Keratinocyte (primary cell): ENCODE measurements at regions not wholly inside any gene's neighbourhood (a gene's known extent, or its start where the extent isn't known, plus 50 kb on each side); places are given as distances from the start of the nearest gene placed in this dataset.

Source experiments
- DNase-seq: peaks from one replicate; pipeline ENCODE4 v3.0.0-alpha.2; 2011; ENCODE audit warnings: low read depth, missing footprints, low spot score
- FAIRE-seq: peaks from 2 replicates; lab custom pipeline; 2011; peaks lifted over from hg19 to GRCh38; lab: Jason Lieb, UNC
- H2AFZ ChIP-seq: 2 replicates; pipeline ENCODE4 v1.6.0; 2012; ENCODE audit warnings: low read length, control low read depth, inconsistent platforms; ENCODE audit not compliant: control insufficient read depth
- H3K27ac ChIP-seq: 2 replicates; pipeline ENCODE4 v1.5.1; 2011; ENCODE audit warnings: low read length; ENCODE audit not compliant: control insufficient read depth, insufficient read depth
- H3K27me3 ChIP-seq: 3 replicates; pipeline ENCODE4 v1.6.0; 2011; ENCODE audit warnings: low read length; ENCODE audit not compliant: control insufficient read depth, insufficient read depth; ENCODE audit errors: extremely low read depth
- H3K36me3 ChIP-seq, 2 experiments: 2 replicates in 1 of 2; 3 replicates in 1 of 2; pipeline ENCODE4 v1.5.1; 2011; ENCODE audit warnings: low read length in 2 of 2, mild to moderate bottlenecking in 1 of 2; ENCODE audit not compliant: control insufficient read depth in 2 of 2, insufficient read depth in 2 of 2; ENCODE audit errors: extremely low read depth in 1 of 2
- H3K4me1 ChIP-seq: 3 replicates; pipeline ENCODE4 v1.5.1; 2011; ENCODE audit warnings: low read length; ENCODE audit not compliant: control insufficient read depth, insufficient read depth; ENCODE audit errors: extremely low read depth
- H3K4me2 ChIP-seq: 3 replicates; pipeline ENCODE4 v1.6.0; 2011; ENCODE audit warnings: low read depth, low read length; ENCODE audit not compliant: control insufficient read depth, insufficient read depth; ENCODE audit errors: extremely low read depth
- H3K4me3 ChIP-seq, 3 experiments: fragments of 200-600 bp in 1 of 3; sonication (generic) in 1 of 3; 2 replicates in 2 of 3; 3 replicates in 1 of 3; pipeline ENCODE4 v1.5.1; 2011 to 2016; ENCODE audit warnings: low read length in 3 of 3, mild to moderate bottlenecking in 3 of 3, control low read depth in 2 of 3, inconsistent platforms in 1 of 3, low read depth in 1 of 3, mixed read lengths in 1 of 3, mixed run types in 1 of 3, moderate library complexity in 1 of 3; ENCODE audit not compliant: control insufficient read depth in 2 of 3, insufficient read depth in 2 of 3; ENCODE audit errors: extremely low read depth in 1 of 3
- H3K79me2 ChIP-seq: 2 replicates; pipeline ENCODE4 v1.6.0; 2012; ENCODE audit warnings: low read length; ENCODE audit not compliant: control insufficient read depth, insufficient read depth
- H3K9ac ChIP-seq: 3 replicates; pipeline ENCODE4 v1.6.0; 2011; ENCODE audit warnings: low read length; ENCODE audit not compliant: control insufficient read depth, insufficient read depth; ENCODE audit errors: extremely low read depth
- H3K9me1 ChIP-seq: 3 replicates; pipeline ENCODE4 v1.6.0; 2011; ENCODE audit warnings: low read length; ENCODE audit not compliant: control insufficient read depth, insufficient read depth; ENCODE audit errors: extremely low read depth
- H3K9me3 ChIP-seq: 2 replicates; pipeline ENCODE4 v1.5.1; 2012; ENCODE audit warnings: low read depth, low read length; ENCODE audit not compliant: control insufficient read depth
- H4K20me1 ChIP-seq: 3 replicates; pipeline ENCODE4 v1.6.0; 2011; ENCODE audit warnings: low read length; ENCODE audit not compliant: control insufficient read depth, insufficient read depth; ENCODE audit errors: extremely low read depth
- EZH2 ChIP-seq: IDR thresholded peaks from one replicate; pipeline ENCODE4 v1.6.1; 2012; ENCODE audit warnings: inconsistent platforms, mild to moderate bottlenecking, low read length, moderate library complexity
- dilution Hi-C: fragments of 300-500 bp; cut with MboI; formaldehyde crosslinking; loops from one replicate; pipeline ENCODE4 v1.7.0; 2020; ENCODE audit warnings: low sequenced_read_pairs; ENCODE audit not compliant: extremely low pct_ligation_motif_present
- TF ChIP-seq, protein P1 (sequence below), 3 experiments: IDR thresholded peaks in 1 of 3; conservative IDR thresholded peaks in 1 of 3; optimal IDR thresholded peaks in 1 of 3; 2 replicates in 2 of 3; 3 replicates in 1 of 3; pipeline versions ENCODE3 to v1.5.1; 2011; ENCODE audit warnings: low read length in 3 of 3, mild to moderate bottlenecking in 3 of 3, moderate library complexity in 2 of 3, control low read depth in 1 of 3, inconsistent platforms in 1 of 3; ENCODE audit not compliant: insufficient read depth in 2 of 3; ENCODE audit errors: extremely low read depth in 1 of 3

DNA sequence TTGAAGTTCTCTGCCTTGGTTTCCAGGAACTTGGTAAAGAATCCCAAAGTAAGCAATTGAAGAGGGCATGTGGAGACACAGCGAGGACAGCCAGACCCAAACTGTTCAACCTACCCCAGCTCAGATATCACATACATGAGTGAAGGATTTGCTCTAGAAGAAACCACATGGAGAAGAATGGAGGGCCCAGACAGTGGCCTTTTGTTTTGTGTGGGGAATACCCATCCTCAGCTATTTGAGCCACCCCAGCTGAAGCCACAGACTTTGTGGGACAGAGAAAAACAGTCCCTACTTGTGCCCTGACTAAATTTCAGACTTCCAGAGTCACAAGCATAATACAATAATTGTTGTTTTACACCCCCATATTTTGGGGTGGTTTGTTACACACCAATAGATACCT lies 387.1 kb downstream of the ZSWIM6 start:
- H3K79me2 ChIP-seq = no peaks in the 10 kb centered on the region
- DNase-seq = no peak
- TF ChIP-seq, protein P1, sequence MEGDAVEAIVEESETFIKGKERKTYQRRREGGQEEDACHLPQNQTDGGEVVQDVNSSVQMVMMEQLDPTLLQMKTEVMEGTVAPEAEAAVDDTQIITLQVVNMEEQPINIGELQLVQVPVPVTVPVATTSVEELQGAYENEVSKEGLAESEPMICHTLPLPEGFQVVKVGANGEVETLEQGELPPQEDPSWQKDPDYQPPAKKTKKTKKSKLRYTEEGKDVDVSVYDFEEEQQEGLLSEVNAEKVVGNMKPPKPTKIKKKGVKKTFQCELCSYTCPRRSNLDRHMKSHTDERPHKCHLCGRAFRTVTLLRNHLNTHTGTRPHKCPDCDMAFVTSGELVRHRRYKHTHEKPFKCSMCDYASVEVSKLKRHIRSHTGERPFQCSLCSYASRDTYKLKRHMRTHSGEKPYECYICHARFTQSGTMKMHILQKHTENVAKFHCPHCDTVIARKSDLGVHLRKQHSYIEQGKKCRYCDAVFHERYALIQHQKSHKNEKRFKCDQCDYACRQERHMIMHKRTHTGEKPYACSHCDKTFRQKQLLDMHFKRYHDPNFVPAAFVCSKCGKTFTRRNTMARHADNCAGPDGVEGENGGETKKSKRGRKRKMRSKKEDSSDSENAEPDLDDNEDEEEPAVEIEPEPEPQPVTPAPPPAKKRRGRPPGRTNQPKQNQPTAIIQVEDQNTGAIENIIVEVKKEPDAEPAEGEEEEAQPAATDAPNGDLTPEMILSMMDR (optimal IDR thresholded peaks at IDR 0.05 in 1 of 3, IDR thresholded peaks at IDR 0.05 in 1 of 3, conservative IDR thresholded peaks at IDR 0.05 in 1 of 3; ENCODE audit: extremely low read depth in 1 of 3, insufficient read depth in 2 of 3, low read length in 3 of 3) = no peak
- TF ChIP-seq EZH2 = no peak
- no peak overlapping the region for H3K9ac ChIP-seq
- dilution Hi-C loops = no loop called here
- H2AFZ ChIP-seq = no peak overlapping the region
- FAIRE-seq = no peak
- H3K4me2 ChIP-seq = no peak overlapping the region
- H3K36me3 ChIP-seq = no peaks in the 10 kb centered on the region
- H3K9me3 ChIP-seq = no peaks in the 10 kb centered on the region
- no peak overlapping the region for H3K27ac ChIP-seq
- H3K4me3 ChIP-seq = no peak overlapping the region
- no peaks in the 10 kb centered on the region for H3K9me1 ChIP-seq
- H3K27me3 ChIP-seq = no peaks in the 10 kb centered on the region
- no peaks in the 10 kb centered on the region for H3K4me1 ChIP-seq
- H4K20me1 ChIP-seq = no peaks in the 10 kb centered on the region

DNA sequence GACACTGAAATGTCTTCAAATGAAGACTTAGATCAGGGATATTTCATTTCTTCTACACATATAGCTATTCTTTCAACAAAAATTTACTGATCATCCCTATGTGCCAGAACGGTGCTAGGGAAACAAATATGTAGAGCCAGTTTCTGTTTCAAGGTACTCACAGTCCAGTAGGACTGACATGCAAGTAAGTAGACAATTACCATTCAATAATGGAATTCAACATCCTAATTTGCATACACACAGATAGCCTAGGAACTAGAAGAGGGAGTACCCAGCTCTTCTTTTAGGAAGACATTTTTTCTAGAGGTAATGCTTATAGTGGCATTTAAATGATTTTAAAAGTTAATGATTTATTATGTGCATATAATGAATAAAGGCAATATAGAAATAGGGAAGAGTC lies 388.8 kb downstream of the ZSWIM6 start:
- dilution Hi-C loops = no loop called here
- Histone ChIP-seq H3K9ac (no peak overlapping the region), H3K4me1 (no peaks in the 10 kb centered on the region), H3K4me2 (no peak overlapping the region), H3K9me3 (no peaks in the 10 kb centered on the region), H3K79me2 (no peaks in the 10 kb centered on the region), H4K20me1 (no peaks in the 10 kb centered on the region), H2AFZ (no peak overlapping the region), H3K27me3 (no peaks in the 10 kb centered on the region), H3K4me3 (no peak overlapping the region), H3K27ac (no peak overlapping the region), H3K36me3 (no peaks in the 10 kb centered on the region), H3K9me1 (no peaks in the 10 kb centered on the region)
- TF ChIP-seq, protein P1 (optimal IDR thresholded peaks at IDR 0.05 in 1 of 3, IDR thresholded peaks at IDR 0.05 in 1 of 3, conservative IDR thresholded peaks at IDR 0.05 in 1 of 3; ENCODE audit: extremely low read depth in 1 of 3, insufficient read depth in 2 of 3, low read length in 3 of 3) = no peak
- no peak for TF ChIP-seq EZH2
- DNase-seq (no peak), FAIRE-seq (no peak)
